Loucy (cell line): ENCODE measurements at regions not wholly inside any gene's neighbourhood (a gene's known extent, or its start where the extent isn't known, plus 50 kb on each side); places are given as distances from the start of the nearest gene placed in this dataset.

Source experiments
- H2AFZ ChIP-seq: fragments of 200-600 bp; sonication (generic); 2 replicates; pipeline ENCODE4 v1.6.0; 2016; ENCODE audit warnings: antibody characterized with exemption, mild to moderate bottlenecking, low read length, moderate library complexity
- H3F3A ChIP-seq: fragments of 200-600 bp; 2 replicates; pipeline ENCODE4 v1.6.0; 2016; ENCODE audit warnings: antibody characterized with exemption, low read depth, mild to moderate bottlenecking
- H3K27me3 ChIP-seq: fragments of 200-600 bp; sonication (generic); 2 replicates; pipeline ENCODE4 v1.6.1; 2014; ENCODE audit warnings: low read length, mild to moderate bottlenecking; ENCODE audit not compliant: insufficient read depth, poor library complexity, severe bottlenecking
- H3K36me3 ChIP-seq: fragments of 200-600 bp; sonication (generic); 2 replicates; pipeline ENCODE4 v1.6.1; 2016; ENCODE audit warnings: low read length; ENCODE audit not compliant: insufficient read depth
- H3K4me1 ChIP-seq: fragments of 200-600 bp; sonication (generic); 2 replicates; pipeline ENCODE4 v1.5.1; 2014; ENCODE audit warnings: low read length, mild to moderate bottlenecking; ENCODE audit not compliant: insufficient read depth, poor library complexity, severe bottlenecking
- H3K4me2 ChIP-seq: fragments of 200-600 bp; sonication (generic); 2 replicates; pipeline ENCODE4 v1.6.0; 2014; ENCODE audit warnings: antibody characterized with exemption, low read length, low read depth, mild to moderate bottlenecking; ENCODE audit not compliant: poor library complexity, severe bottlenecking
- H3K4me3 ChIP-seq: fragments of 200-600 bp; sonication (generic); 2 replicates; pipeline ENCODE4 v1.5.1; 2014; ENCODE audit warnings: low read length, mild to moderate bottlenecking, mixed read lengths; ENCODE audit not compliant: poor library complexity, severe bottlenecking
- H3K79me2 ChIP-seq: fragments of 200-600 bp; sonication (generic); 2 replicates; pipeline ENCODE4 v1.6.1; 2014; ENCODE audit warnings: low read length; ENCODE audit not compliant: insufficient read depth
- H3K9ac ChIP-seq: fragments of 200-600 bp; sonication (generic); 2 replicates; pipeline ENCODE4 v1.6.0; 2014; ENCODE audit warnings: mild to moderate bottlenecking, low read depth, low read length, moderate library complexity; ENCODE audit not compliant: poor library complexity, severe bottlenecking
- H3K9me2 ChIP-seq: fragments of 200-600 bp; sonication (generic); replicated peaks from 2 replicates; pipeline ENCODE4 v1.6.1; 2016; ENCODE audit warnings: low read depth, low read length, mixed read lengths
- H3K9me3 ChIP-seq: fragments of 200-600 bp; sonication (generic); 2 replicates; pipeline ENCODE4 v1.6.1; 2014; ENCODE audit warnings: mild to moderate bottlenecking, antibody characterized with exemption, low read length, low read depth; ENCODE audit not compliant: insufficient read depth
- H4K20me1 ChIP-seq: fragments of 200-600 bp; sonication (generic); 2 replicates; pipeline ENCODE4 v1.6.0; 2014; ENCODE audit warnings: antibody characterized with exemption, low read length, mild to moderate bottlenecking; ENCODE audit not compliant: insufficient read depth, poor library complexity, severe bottlenecking
- CTCF ChIP-seq: fragments of 200-600 bp; sonication (generic); conservative IDR thresholded peaks from 2 replicates; pipeline ENCODE4 v1.5.1; 2014; ENCODE audit warnings: mild to moderate bottlenecking, antibody characterized with exemption, low read length
- EZH2phosphoT487 ChIP-seq: fragments of 200-600 bp; IDR thresholded peaks from 2 replicates; pipeline ENCODE4 v1.6.1; 2018; ENCODE audit warnings: antibody characterized with exemption, mild to moderate bottlenecking, moderate library complexity, borderline replicate concordance

- Histone ChIP-seq H2AFZ (no peak overlapping the region), H3K4me1 (no peaks in the 10 kb centered on the region), H4K20me1 (no peaks in the 10 kb centered on the region), H3K4me2 (no peak overlapping the region), H3K79me2 (no peaks in the 10 kb centered on the region), H3K36me3 (no peaks in the 10 kb centered on the region), H3K9ac (no peak overlapping the region), H3K4me3 (no peak overlapping the region), H3K27me3 (no peaks in the 10 kb centered on the region), H3F3A (no peaks in the 10 kb centered on the region), H3K9me2 (no peaks in the 10 kb centered on the region), H3K9me3 (no peaks in the 10 kb centered on the region)
- no peak for TF ChIP-seq CTCF
Measured at GRCh38 chr12:105968025-105968424, 170.7 kb downstream of the NUAK1 start.

GRCh38 chr12:105970885-105971284 lies 167.9 kb downstream of the NUAK1 start:
- Histone ChIP-seq H3K4me2 (no peak overlapping the region), H3K9ac (no peak overlapping the region), H2AFZ (no peak overlapping the region), H3K27me3 (no peaks in the 10 kb centered on the region), H3K9me3 (no peaks in the 10 kb centered on the region), H3K36me3 (no peaks in the 10 kb centered on the region), H3K9me2 (no peaks in the 10 kb centered on the region), H3K4me1 (no peaks in the 10 kb centered on the region), H4K20me1 (no peaks in the 10 kb centered on the region), H3K79me2 (no peaks in the 10 kb centered on the region), H3F3A (no peaks in the 10 kb centered on the region), H3K4me3 (no peak overlapping the region)
- TF ChIP-seq EZH2phosphoT487: no peak
- TF ChIP-seq CTCF: no peak

DNA sequence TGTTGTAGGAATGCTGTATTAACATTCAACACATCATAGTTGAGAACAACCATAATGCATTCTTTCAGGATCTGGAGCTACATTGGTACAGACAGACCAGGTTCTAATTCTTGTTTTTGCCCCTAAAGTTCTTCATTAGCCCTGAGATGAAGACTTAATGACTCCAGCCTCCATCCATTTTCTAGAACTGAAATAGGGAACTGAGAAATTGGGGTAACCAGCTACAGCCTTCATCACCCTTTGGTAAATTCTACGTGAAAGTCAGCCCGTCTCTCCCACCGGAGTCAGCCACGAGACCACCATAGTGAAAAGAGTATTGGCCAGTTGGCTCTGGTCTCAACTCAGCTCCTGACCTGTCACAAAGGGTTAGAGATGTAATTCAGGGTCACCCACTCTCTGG lies 164.0 kb downstream of the NUAK1 start:
- no peaks in the 10 kb centered on the region for H3K9me2 ChIP-seq
- no peaks in the 10 kb centered on the region for H3K36me3 ChIP-seq
- H3F3A ChIP-seq: no peaks in the 10 kb centered on the region
- no peaks in the 10 kb centered on the region for H3K4me1 ChIP-seq
- H3K27me3 ChIP-seq: no peaks in the 10 kb centered on the region
- H3K4me2 ChIP-seq: no peak overlapping the region
- H3K9ac ChIP-seq: no peak overlapping the region
- H3K4me3 ChIP-seq: no peak overlapping the region
- no peaks in the 10 kb centered on the region for H3K79me2 ChIP-seq
- no peak overlapping the region for H2AFZ ChIP-seq
- no peaks in the 10 kb centered on the region for H3K9me3 ChIP-seq
- TF ChIP-seq EZH2phosphoT487: no peak
- H4K20me1 ChIP-seq: no peaks in the 10 kb centered on the region

DNA sequence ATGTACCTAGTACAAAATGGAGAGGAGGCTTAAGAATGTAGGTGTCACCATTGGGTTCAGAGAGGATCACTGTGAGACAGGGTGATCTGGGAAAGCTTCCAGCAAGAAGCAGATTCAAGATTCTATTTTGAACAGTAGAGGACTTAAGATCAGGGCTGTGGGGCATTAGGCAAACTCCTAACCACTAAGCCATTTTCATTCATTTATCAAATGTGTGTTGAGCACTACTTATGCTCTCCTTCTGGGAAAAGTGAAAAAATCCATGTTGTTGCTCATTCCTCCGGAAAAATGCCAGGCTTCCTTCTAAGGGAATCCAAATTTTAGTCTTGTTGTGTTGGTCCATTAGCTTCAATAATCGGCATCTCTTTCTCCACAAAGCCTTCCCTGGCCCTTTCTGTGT lies 163.4 kb downstream of the NUAK1 start:
- H3K4me3 ChIP-seq: no peak overlapping the region

More for the DNA sequence above, 163.4 kb downstream of the NUAK1 start:
- Histone ChIP-seq H3K27me3 (no peaks in the 10 kb centered on the region), H3F3A (no peaks in the 10 kb centered on the region), H3K79me2 (no peaks in the 10 kb centered on the region), H3K9me2 (no peaks in the 10 kb centered on the region), H3K9ac (no peak overlapping the region), H3K9me3 (no peaks in the 10 kb centered on the region), H3K4me1 (no peaks in the 10 kb centered on the region), H4K20me1 (no peaks in the 10 kb centered on the region), H3K36me3 (no peaks in the 10 kb centered on the region), H2AFZ (no peak overlapping the region), H3K4me2 (no peak overlapping the region)
- TF ChIP-seq CTCF: no peak
- TF ChIP-seq EZH2phosphoT487: no peak
